NCI-H128 (cell line): ENCODE measurements at regions not wholly inside any gene's neighbourhood (a gene's known extent, or its start where the extent isn't known, plus 50 kb on each side); places are given as distances from the start of the nearest gene placed in this dataset.
"Not testable (repeated sequence)": the region's sequence is repeated elsewhere in the genome, so short reads cannot be mapped to it uniquely, and the experiment has no call there.

ENCODE experiments used
- DNase-seq: peaks from one replicate; lab custom pipeline; 2025; ENCODE audit not compliant: unreplicated experiment; lab: John Stamatoyannopoulos, UW

DNA sequence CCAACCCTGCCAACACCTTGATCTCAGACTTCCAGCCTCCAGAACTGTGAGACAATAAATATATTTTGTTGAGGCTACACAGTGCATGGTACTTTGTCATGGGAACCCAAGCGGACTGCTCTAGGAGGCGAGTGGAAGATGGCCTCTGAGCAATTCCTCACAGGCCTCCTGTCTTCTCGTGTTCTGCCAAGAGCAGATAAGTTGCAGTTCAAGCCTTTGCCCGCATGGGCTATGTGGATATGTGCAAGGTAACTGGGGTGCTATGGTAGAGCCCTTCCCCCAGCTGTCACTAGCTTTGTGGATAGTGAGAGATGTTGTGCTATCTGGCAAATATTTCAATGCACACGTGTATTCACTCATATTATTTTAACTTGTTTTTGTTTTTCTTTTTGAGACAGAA, 156.0 kb upstream of the BCOR start:
- no peak for DNase-seq

- no peak for DNase-seq
These were observed 151.8 kb upstream of the BCOR start for GRCh38 chrX:40249582-40249981.

- no peak for DNase-seq
These were observed 151.1 kb upstream of the BCOR start for GRCh38 chrX:40248822-40249221.

GRCh38 chrX:40247848-40248622, 150.3 kb upstream of the BCOR start:
- DNase-seq: no peak

- no peak for DNase-seq
These were observed 149.6 kb upstream of the BCOR start for GRCh38 chrX:40247382-40247781.

- no peak for DNase-seq
These were observed 147.8 kb upstream of the BCOR start for GRCh38 chrX:40245488-40246071.

- no peak for DNase-seq
These were observed 147.2 kb upstream of the BCOR start for GRCh38 chrX:40244980-40245379.

- no peak for DNase-seq
These were observed 146.2 kb upstream of the BCOR start for GRCh38 chrX:40243755-40244515.

DNA sequence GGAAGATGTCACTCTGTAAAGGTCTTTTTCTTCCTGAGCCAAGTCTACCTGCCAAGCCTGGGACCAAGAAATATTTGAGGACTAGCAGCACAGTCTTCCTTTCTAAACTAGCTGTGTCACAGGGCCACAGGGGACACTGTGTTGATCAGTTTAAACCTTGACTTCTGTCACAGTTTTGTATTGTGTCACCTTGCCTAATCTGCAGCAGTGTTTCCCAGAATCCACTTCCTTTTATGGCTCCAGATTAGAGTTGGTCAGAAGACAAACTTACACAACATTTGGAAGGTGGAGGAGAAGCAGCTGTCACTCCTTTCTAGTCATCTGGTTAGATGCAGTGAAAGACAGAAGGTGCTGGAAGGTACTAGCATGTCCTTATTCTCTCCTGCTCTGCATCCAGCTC, 143.1 kb upstream of the BCOR start:
- DNase-seq: no peak

- DNase-seq: no peak
These were observed 140.0 kb upstream of the BCOR start for GRCh38 chrX:40237731-40238178.

DNA sequence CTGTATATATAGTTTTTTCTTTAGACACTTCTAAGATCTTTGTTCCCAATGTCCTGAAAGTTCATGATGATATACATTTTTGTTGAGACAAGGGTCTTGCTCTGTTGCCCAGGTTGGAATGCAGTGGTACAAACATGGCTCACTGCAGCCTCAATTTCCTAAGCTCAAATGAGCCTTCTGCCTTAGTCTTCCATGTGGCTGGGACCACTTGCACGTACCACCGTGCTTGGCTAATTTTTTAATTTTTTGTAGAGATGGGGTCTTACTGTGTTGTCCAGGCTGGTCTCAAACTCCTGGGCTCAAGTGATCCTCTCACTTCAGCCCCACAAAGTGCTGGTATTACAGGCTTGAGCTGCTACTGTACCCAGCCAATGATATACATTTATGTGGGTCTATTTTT, 132.9 kb upstream of the BCOR start:
- no peak for DNase-seq

DNA sequence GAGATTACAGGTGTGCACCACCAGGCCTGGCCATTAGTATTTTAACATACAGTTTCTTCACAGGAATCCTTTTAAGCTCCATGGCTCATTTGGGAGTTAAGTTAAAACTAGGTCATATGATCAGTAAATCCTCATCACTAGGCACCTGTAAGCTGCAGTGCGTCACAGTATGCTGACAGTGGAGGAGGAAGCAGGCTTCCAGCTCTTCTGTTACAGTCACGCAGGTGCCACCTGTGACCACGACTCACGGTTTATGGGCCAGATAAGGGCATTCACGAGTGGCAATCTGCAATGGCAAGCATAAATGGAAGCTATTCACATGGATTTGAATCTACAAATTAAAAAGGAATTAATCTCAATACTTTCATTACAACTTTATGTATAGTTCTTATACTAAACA, 129.4 kb upstream of the BCOR start:
- DNase-seq: no peak

GRCh38 chrX:40224658-40225057, 126.9 kb upstream of the BCOR start:
- DNase-seq: no peak

DNA sequence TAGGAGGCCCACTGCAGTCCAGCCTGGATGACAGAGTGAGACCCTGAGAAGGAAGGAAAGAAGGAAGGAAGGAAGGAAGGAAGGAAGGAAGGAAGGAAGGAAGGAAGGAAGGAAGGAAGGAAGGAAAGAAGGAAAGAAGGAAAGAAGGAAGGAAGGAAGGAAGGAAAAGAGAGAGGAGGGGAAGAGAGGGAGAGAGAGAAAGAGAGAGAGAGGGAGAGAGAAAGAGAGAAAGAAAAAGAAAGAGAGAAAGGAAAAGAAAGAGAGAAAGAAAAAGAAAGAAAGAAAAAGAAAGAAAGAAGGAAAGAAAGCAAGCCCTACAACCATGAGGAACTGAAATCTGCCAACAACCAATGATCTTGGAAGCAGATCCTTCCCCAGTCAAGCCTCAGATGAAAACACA, 124.9 kb upstream of the BCOR start:
- not testable (repeated sequence) for DNase-seq

DNA sequence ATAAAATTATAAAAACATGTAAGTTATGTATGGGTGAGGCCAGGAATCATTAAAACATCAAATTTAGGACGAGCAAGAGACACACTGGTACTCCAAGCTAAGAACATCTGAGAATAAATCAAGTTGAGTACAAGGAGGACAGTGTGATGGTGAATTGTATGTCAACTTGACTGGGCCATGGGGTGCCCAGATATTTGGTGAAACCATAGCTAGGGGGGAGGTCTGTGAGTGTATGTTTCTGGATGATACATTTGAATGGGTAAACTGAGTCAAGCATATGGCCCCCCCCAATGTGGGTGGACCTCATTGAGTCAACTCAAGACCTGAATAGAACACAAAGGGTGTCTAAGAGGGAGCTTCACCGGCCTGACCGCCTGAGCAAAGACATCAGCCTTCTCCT, 115.3 kb upstream of the BCOR start:
- DNase-seq: no peak

DNA sequence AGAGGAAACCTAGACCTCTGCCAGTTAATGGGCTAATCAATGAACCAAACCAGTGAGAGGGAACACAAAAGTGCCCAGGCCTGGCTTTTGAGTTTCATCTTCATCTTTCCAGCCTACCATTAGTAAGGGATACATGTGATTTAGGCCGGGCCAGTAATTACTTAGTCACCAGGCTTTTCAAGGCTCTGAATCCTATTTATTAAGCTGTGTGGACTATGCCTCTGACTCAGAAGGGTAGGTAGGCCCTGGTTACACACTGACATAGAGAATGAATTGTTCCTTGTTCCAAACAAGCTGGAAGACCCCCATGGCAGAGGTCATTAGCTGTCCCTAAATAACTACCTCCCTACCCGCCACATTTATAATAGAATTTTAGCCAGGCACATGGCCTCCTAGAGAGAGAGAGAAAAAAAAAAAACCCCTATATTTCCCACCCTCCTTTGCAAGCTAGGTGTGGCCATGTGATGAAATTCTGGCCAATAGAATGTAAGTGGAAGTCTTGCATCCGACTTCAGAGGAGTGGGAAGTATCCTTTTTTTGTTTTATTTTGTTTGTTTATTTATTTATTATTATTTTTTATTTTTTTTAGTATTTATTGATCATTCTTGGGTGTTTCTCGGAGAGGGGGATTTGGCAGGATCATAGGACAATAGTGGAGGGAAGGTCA, 112.3 kb upstream of the BCOR start:
- no peak for DNase-seq

DNA sequence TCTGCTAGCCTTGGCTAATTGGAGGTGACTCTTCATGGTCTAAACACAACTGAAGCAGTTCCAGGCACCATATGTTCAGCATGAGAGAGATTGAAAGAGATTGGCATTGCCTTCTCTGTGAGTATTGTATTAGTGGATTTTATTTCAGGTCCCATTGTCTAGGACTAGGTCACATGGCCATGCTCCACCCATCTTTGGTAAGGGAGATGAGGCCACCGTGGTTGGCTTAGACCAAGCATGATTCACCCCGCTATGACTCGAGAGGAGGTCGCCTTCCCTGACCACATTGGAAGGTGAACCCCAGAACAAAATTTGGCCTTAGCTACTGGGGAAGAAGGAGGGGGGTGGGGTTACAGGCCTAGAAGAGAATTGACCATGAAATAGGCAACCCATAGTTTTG, 109.9 kb upstream of the BCOR start:
- DNase-seq: no peak

DNA sequence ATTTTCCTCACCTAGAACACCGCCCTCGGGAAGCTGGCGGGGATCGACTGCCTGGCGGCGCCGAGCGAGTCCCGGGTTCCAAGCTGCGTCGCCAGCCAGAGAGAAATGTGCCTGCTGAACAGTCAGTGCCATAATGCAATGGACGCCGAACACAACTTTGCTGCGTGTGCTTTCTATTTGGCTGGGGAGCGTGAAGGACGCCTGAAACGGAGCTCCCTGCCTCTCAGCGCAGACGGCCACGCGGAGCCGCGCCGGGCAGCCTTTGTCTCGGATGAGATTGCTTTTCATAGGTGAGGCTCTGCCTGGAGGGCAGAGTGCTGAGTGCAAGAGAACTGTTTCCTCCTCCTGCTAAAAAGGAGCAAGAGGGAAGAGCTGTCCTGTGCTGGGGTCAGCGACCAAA, 107.7 kb upstream of the BCOR start:
- no peak for DNase-seq

GRCh38 chrX:40202456-40202855, 104.7 kb upstream of the BCOR start:
- no peak for DNase-seq

GRCh38 chrX:40201329-40201885, 103.6 kb upstream of the BCOR start:
- DNase-seq: no peak

GRCh38 chrX:40199704-40200103, 101.9 kb upstream of the BCOR start:
- no peak for DNase-seq
